B cell (primary cell): ENCODE measurements at regions not wholly inside any gene's neighbourhood (a gene's known extent, or its start where the extent isn't known, plus 50 kb on each side); places are given as distances from the start of the nearest gene placed in this dataset.

ENCODE experiments used
- ATAC-seq: fragments of 200-7000 bp; cut with Tn5 transposase; one replicate; pipeline ENCODE4 v1.10.0; 2021; ENCODE audit warnings: low read depth, mild to moderate bottlenecking, moderate number of reproducible peaks, moderate library complexity
- CTCF ChIA-PET: fragments of 350-600 bp; sonication (Branson Sonifier 250); formaldehyde crosslinking; loops from one replicate; lab custom pipeline; 2021; ENCODE audit warnings: antibody characterized with exemption, inconsistent platforms; lab: Charles Lee
- POLR2A ChIA-PET: fragments of 350-600 bp; sonication (Branson Sonifier 250); formaldehyde crosslinking; loops from one replicate; lab custom pipeline; 2021; ENCODE audit warnings: antibody characterized with exemption; lab: Charles Lee
- DNase-seq: peaks from one replicate; pipeline ENCODE4 v3.0.0; 2013
- H2AFZ ChIP-seq: 2 replicates; pipeline ENCODE4 v1.6.1; 2012; ENCODE audit warnings: mild to moderate bottlenecking, low read depth, low read length; ENCODE audit not compliant: insufficient read depth, poor library complexity, severe bottlenecking
- H3K27ac ChIP-seq, 2 donors: 1 replicate in 1 of 2; 2 replicates in 1 of 2; pipeline ENCODE4 v1.5.1; 2012 to 2013; ENCODE audit warnings: low read length in 2 of 2, mild to moderate bottlenecking in 2 of 2, moderate library complexity in 1 of 2
- H3K27me3 ChIP-seq, 4 experiments: fragments of 200-600 bp in 1 of 4; sonication (generic) in 1 of 4; replicated peaks in 1 of 4; 1 replicate in 2 of 4; 2 replicates in 2 of 4; pipeline versions ENCODE4 v1.6.1 to v1.7.0; 2013 to 2016; ENCODE audit warnings: low read length in 3 of 4, mild to moderate bottlenecking in 2 of 4, mixed read lengths in 1 of 4, moderate library complexity in 1 of 4; ENCODE audit not compliant: insufficient read depth in 4 of 4, control insufficient read depth in 3 of 4; ENCODE audit errors: control extremely low read depth in 1 of 4
- H3K36me3 ChIP-seq, 2 experiments: replicated peaks in 1 of 2; 1 replicate in 1 of 2; 2 replicates in 1 of 2; pipeline versions ENCODE4 v1.6.1 to v1.7.1; 2013; ENCODE audit warnings: low read length in 1 of 2; ENCODE audit not compliant: insufficient read depth in 2 of 2, control insufficient read depth in 1 of 2; ENCODE audit errors: control extremely low read depth in 1 of 2, extremely low read depth in 1 of 2
- H3K4me1 ChIP-seq, 2 donors: fragments of 200-600 bp in 1 of 2; sonication (generic) in 1 of 2; 1 replicate in 1 of 2; 2 replicates in 1 of 2; pipeline versions ENCODE4 v1.5.1 to v1.6.1; 2013 to 2017; ENCODE audit warnings: low read length in 2 of 2; ENCODE audit not compliant: control insufficient read depth in 2 of 2, insufficient read depth in 2 of 2
- H3K4me2 ChIP-seq: replicated peaks from 2 replicates; pipeline ENCODE3; 2012; ENCODE audit warnings: mild to moderate bottlenecking, low read depth, low read length; ENCODE audit not compliant: poor library complexity, severe bottlenecking
- H3K4me3 ChIP-seq, 5 experiments: fragments of 200-600 bp in 1 of 5; sonication (generic) in 1 of 5; 1 replicate in 3 of 5; 2 replicates in 2 of 5; pipeline versions ENCODE4 v1.5.1 to v1.7.0; 2011 to 2016; ENCODE audit warnings: low read length in 4 of 5, mild to moderate bottlenecking in 4 of 5, low read depth in 2 of 5, control low read depth in 1 of 5, moderate library complexity in 1 of 5; ENCODE audit not compliant: insufficient read depth in 1 of 5; ENCODE audit errors: control extremely low read depth in 1 of 5, extremely low read depth in 1 of 5
- H3K79me2 ChIP-seq: fragments of 200-600 bp; sonication (generic); one replicate; pipeline ENCODE4 v1.6.0; 2016; ENCODE audit warnings: low read length; ENCODE audit not compliant: control insufficient read depth, insufficient read depth
- H3K9ac ChIP-seq: fragments of 200-600 bp; sonication (generic); 2 replicates; pipeline ENCODE4 v1.6.1; 2017; ENCODE audit warnings: mild to moderate bottlenecking, low read length, moderate library complexity
- H3K9me3 ChIP-seq, 3 donors: one replicate each; pipeline versions ENCODE4 v1.6.1 to v1.7.1; 2013; ENCODE audit warnings: low read length in 2 of 3; ENCODE audit not compliant: control insufficient read depth in 2 of 3, insufficient read depth in 1 of 3; ENCODE audit errors: control extremely low read depth in 1 of 3
- H4K20me1 ChIP-seq: 2 replicates; pipeline ENCODE4 v1.6.0; 2012; ENCODE audit warnings: mild to moderate bottlenecking, low read length; ENCODE audit not compliant: insufficient read depth, control insufficient read depth, poor library complexity, severe bottlenecking
- H3K27ac Mint-ChIP-seq: one replicate; pipeline ENCODE4 v1.8.0; 2021; ENCODE audit warnings: mixed read lengths
- H3K27me3 Mint-ChIP-seq: one replicate; pipeline ENCODE4 v1.8.0; 2021; ENCODE audit warnings: mixed read lengths
- H3K4me1 Mint-ChIP-seq: one replicate; pipeline ENCODE4 v1.8.0; 2021; ENCODE audit warnings: mixed read lengths
- H3K4me3 Mint-ChIP-seq: one replicate; pipeline ENCODE4 v1.8.0; 2021; ENCODE audit warnings: mixed read lengths
- H3K9me3 Mint-ChIP-seq: one replicate; pipeline ENCODE4 v1.8.0; 2022; ENCODE audit warnings: mixed read lengths; ENCODE audit not compliant: insufficient read depth
- EZH2 ChIP-seq: IDR thresholded peaks from 2 replicates; pipeline ENCODE4 v1.6.1; 2012; ENCODE audit warnings: borderline replicate concordance, low read depth, mild to moderate bottlenecking, moderate library complexity, low read length; ENCODE audit not compliant: insufficient read depth, poor library complexity, severe bottlenecking
- WGBS: methylation state at CpG from one replicate; pipeline ENCODE4 v1.1.5; 2013; ENCODE audit warnings: missing lambda C conversion rate; ENCODE audit not compliant: insufficient coverage; 5-methylcytosine and 5-hydroxymethylcytosine counted together
- intact Hi-C: fragments of 100-400 bp; cut with micrococcal nuclease; formaldehyde crosslinking; loops from one replicate; pipeline ENCODE4 v1.10.0; 2022
- TF ChIP-seq, protein P1 (sequence below): fragments of 200-600 bp; IDR thresholded peaks from one replicate; pipeline ENCODE4 v1.8.0; 2022; ENCODE audit warnings: antibody characterized with exemption, mild to moderate bottlenecking

- no peak for DNase-seq
- no peaks in the 10 kb centered on the region for H3K27me3 Mint-ChIP-seq
- Histone ChIP-seq H3K9ac (no peak overlapping the region), H3K9me3 (no peaks in the 10 kb centered on the region), H4K20me1 (no peaks in the 10 kb centered on the region), H3K4me3 (no peak overlapping the region), H2AFZ (no peak overlapping the region), H3K36me3 (no peaks in the 10 kb centered on the region), H3K4me1 (no peaks in the 10 kb centered on the region), H3K27me3 (no peaks in the 10 kb centered on the region), H3K27ac (no peak overlapping the region), H3K4me2 (no peak overlapping the region), H3K79me2 (no peaks in the 10 kb centered on the region)
- no peak overlapping the region for H3K27ac Mint-ChIP-seq
- H3K4me3 Mint-ChIP-seq, result no peak overlapping the region
- ChIA-PET POLR2A (no interaction called here), CTCF (no interaction called here)
- intact Hi-C loops, result no loop called here
- H3K9me3 Mint-ChIP-seq, result no peaks in the 10 kb centered on the region
- ATAC-seq, result no peak
- WGBS, result no CpG with 5 or more reads among the region's 4 CpGs
- no peaks in the 10 kb centered on the region for H3K4me1 Mint-ChIP-seq
- TF ChIP-seq, protein P1, sequence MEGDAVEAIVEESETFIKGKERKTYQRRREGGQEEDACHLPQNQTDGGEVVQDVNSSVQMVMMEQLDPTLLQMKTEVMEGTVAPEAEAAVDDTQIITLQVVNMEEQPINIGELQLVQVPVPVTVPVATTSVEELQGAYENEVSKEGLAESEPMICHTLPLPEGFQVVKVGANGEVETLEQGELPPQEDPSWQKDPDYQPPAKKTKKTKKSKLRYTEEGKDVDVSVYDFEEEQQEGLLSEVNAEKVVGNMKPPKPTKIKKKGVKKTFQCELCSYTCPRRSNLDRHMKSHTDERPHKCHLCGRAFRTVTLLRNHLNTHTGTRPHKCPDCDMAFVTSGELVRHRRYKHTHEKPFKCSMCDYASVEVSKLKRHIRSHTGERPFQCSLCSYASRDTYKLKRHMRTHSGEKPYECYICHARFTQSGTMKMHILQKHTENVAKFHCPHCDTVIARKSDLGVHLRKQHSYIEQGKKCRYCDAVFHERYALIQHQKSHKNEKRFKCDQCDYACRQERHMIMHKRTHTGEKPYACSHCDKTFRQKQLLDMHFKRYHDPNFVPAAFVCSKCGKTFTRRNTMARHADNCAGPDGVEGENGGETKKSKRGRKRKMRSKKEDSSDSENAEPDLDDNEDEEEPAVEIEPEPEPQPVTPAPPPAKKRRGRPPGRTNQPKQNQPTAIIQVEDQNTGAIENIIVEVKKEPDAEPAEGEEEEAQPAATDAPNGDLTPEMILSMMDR, result no peak
- TF ChIP-seq EZH2, result no peak
Observed at GRCh38 chr5:82551840-82552385, 273.8 kb upstream of the RPS23 start.

GRCh38 chr5:82551192-82551591, 273.0 kb upstream of the RPS23 start:
- no peaks in the 10 kb centered on the region for H4K20me1 ChIP-seq
- no peak overlapping the region for H3K4me2 ChIP-seq
- H3K79me2 ChIP-seq, result no peaks in the 10 kb centered on the region
- H3K4me3 ChIP-seq, result no peak overlapping the region
- H3K4me1 ChIP-seq, result no peaks in the 10 kb centered on the region
- ATAC-seq (no peak), DNase-seq (no peak)
- no peaks in the 10 kb centered on the region for H3K9me3 ChIP-seq
- TF ChIP-seq, protein P1, result no peak
- TF ChIP-seq EZH2, result no peak
- no peaks in the 10 kb centered on the region for H3K27me3 ChIP-seq
- no peaks in the 10 kb centered on the region for H3K36me3 ChIP-seq
- H3K27ac ChIP-seq, result no peak overlapping the region
- no peak overlapping the region for H2AFZ ChIP-seq
- H3K4me3 Mint-ChIP-seq, result no peak overlapping the region
- H3K27me3 Mint-ChIP-seq, result peaks cover under 1% of the 10 kb centered on the region
- H3K27ac Mint-ChIP-seq, result no peak overlapping the region
- no peaks in the 10 kb centered on the region for H3K4me1 Mint-ChIP-seq
- intact Hi-C loops, result no loop called here
- no peak overlapping the region for H3K9ac ChIP-seq
- ChIA-PET CTCF (no interaction called here), POLR2A (no interaction called here)
- no peaks in the 10 kb centered on the region for H3K9me3 Mint-ChIP-seq
